ENCODE measurements at regions not wholly inside any gene's neighbourhood (a gene's known extent, or its start where the extent isn't known, plus 50 kb on each side); places are given as distances from the start of the nearest gene placed in this dataset.

GRCh38 chr3:34394978-34395748 lies 596.7 kb downstream of the PDCD6IP start:
- Histone ChIP-seq H3K36me3 (no peaks in the 10 kb centered on the region), H3K4me3 (no peak overlapping the region), H3K9me3 (peaks cover 0 to 6% (median 0%) of the 10 kb centered on the region in 4 donors), H3K27ac (no peak overlapping the region), H3K4me1 (no peaks in the 10 kb centered on the region), H3K27me3 (no peaks in the 10 kb centered on the region)
- TF ChIP-seq POLR2A (IDR thresholded peaks at IDR 0.05): no peak
- no peak for TF ChIP-seq POLR2AphosphoS5 (IDR thresholded peaks at IDR 0.05)
- TF ChIP-seq, protein P1, sequence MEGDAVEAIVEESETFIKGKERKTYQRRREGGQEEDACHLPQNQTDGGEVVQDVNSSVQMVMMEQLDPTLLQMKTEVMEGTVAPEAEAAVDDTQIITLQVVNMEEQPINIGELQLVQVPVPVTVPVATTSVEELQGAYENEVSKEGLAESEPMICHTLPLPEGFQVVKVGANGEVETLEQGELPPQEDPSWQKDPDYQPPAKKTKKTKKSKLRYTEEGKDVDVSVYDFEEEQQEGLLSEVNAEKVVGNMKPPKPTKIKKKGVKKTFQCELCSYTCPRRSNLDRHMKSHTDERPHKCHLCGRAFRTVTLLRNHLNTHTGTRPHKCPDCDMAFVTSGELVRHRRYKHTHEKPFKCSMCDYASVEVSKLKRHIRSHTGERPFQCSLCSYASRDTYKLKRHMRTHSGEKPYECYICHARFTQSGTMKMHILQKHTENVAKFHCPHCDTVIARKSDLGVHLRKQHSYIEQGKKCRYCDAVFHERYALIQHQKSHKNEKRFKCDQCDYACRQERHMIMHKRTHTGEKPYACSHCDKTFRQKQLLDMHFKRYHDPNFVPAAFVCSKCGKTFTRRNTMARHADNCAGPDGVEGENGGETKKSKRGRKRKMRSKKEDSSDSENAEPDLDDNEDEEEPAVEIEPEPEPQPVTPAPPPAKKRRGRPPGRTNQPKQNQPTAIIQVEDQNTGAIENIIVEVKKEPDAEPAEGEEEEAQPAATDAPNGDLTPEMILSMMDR (IDR thresholded peaks at IDR 0.05): no peak
- no peak for TF ChIP-seq EP300 (IDR thresholded peaks at IDR 0.05)
- intact Hi-C loops (cut with DNase I): no loop called here
- DNase-seq: no peak
- WGBS, 2 donors: 92 to 94% methylated on average over 2 of the region's 2 CpGs

- Histone ChIP-seq H3K4me3 (no peak overlapping the region), H3K27me3 (no peaks in the 10 kb centered on the region), H3K4me1 (no peaks in the 10 kb centered on the region), H3K36me3 (no peaks in the 10 kb centered on the region), H3K9me3 (peaks cover 0 to 6% (median 0%) of the 10 kb centered on the region in 4 donors), H3K27ac (no peak overlapping the region)
- WGBS, 2 donors: 82% methylated on average over 1 of the region's 1 CpG
- DNase-seq: no peak
- TF ChIP-seq POLR2AphosphoS5 (IDR thresholded peaks at IDR 0.05): no peak
- TF ChIP-seq, protein P1 (IDR thresholded peaks at IDR 0.05): no peak
- TF ChIP-seq POLR2A (IDR thresholded peaks at IDR 0.05): no peak
- TF ChIP-seq EP300 (IDR thresholded peaks at IDR 0.05): no peak
- intact Hi-C loops (cut with DNase I): no loop called here
These were observed 597.9 kb downstream of the PDCD6IP start for GRCh38 chr3:34396288-34396687.

DNA sequence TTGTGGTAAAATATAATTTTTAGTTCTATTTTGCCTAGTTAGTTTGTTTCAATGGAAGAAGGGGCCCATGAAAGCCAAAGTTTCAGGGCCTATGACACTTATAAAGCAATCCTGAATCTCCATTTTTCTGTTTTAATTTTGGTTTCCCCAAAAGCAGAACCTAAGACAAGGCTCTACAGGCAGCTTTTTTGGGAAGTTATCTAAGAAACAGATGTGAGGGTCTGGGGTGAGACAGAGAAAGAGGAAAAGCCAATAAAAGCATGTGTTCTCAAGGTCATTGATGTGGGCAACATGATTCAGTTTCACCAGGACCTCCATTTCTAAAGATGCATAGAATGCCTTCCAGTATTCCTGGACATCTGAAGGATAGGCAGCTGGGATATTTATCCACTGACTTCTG lies 598.5 kb downstream of the PDCD6IP start:
- Histone ChIP-seq H3K9me3 (peaks cover 0 to 6% (median 0%) of the 10 kb centered on the region in 4 donors), H3K27ac (no peak overlapping the region), H3K4me3 (no peak overlapping the region), H3K4me1 (no peaks in the 10 kb centered on the region), H3K36me3 (no peaks in the 10 kb centered on the region), H3K27me3 (no peaks in the 10 kb centered on the region)
- intact Hi-C loops (cut with DNase I): no loop called here
- no peak for DNase-seq
- TF ChIP-seq, protein P1 (IDR thresholded peaks at IDR 0.05): no peak
- TF ChIP-seq EP300 (IDR thresholded peaks at IDR 0.05): no peak
- no peak for TF ChIP-seq POLR2A (IDR thresholded peaks at IDR 0.05)
- no peak for TF ChIP-seq POLR2AphosphoS5 (IDR thresholded peaks at IDR 0.05)

DNA sequence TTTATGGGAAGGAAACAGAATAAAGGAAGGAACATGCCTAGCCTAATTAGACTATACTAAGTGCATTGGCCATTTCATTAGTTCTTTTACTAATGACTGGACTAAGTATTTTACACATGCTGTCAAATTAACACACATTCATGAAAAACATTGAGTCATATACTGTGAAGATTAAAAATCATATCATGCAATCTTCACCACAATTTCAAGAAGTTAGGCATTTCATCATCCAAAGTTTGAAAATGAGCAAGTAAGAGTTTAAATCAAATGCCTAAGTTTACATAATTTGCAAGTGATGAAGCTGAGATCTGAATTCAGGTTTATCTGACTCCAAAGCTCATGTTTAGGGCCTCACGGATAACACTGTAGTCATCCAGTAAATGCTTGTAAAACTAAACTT lies 601.0 kb downstream of the PDCD6IP start:
- Histone ChIP-seq H3K36me3 (no peaks in the 10 kb centered on the region), H3K27ac (no peak overlapping the region), H3K27me3 (no peaks in the 10 kb centered on the region), H3K4me3 (no peak overlapping the region), H3K9me3 (peaks cover 0 to 2% (median 0%) of the 10 kb centered on the region in 4 donors), H3K4me1 (no peaks in the 10 kb centered on the region)
- TF ChIP-seq, protein P1 (IDR thresholded peaks at IDR 0.05): no peak
- TF ChIP-seq POLR2A (IDR thresholded peaks at IDR 0.05) (no peak), EP300 (IDR thresholded peaks at IDR 0.05) (no peak), POLR2AphosphoS5 (IDR thresholded peaks at IDR 0.05) (no peak)
- DNase-seq: no peak
- WGBS, 2 donors: 94 to 96% methylated on average over 1 of the region's 1 CpG
- intact Hi-C loops (cut with DNase I): no loop called here

GRCh38 chr3:34405159-34405558 lies 606.7 kb downstream of the PDCD6IP start:
- H3K27ac ChIP-seq: no peak overlapping the region
- H3K9me3 ChIP-seq: no peaks in the 10 kb centered on the region
- H3K4me3 ChIP-seq: no peak overlapping the region
- DNase-seq: no peak
- no peaks in the 10 kb centered on the region for H3K36me3 ChIP-seq
- 12 to 52% methylated on average over 1 of the region's 1 CpG for WGBS, 2 donors
- no peaks in the 10 kb centered on the region for H3K27me3 ChIP-seq
- no peaks in the 10 kb centered on the region for H3K4me1 ChIP-seq
- intact Hi-C loops (cut with DNase I): no loop called here
- TF ChIP-seq EP300 (IDR thresholded peaks at IDR 0.05): no peak
- no peak for TF ChIP-seq POLR2A (IDR thresholded peaks at IDR 0.05)
- TF ChIP-seq, protein P1 (IDR thresholded peaks at IDR 0.05): no peak
- no peak for TF ChIP-seq POLR2AphosphoS5 (IDR thresholded peaks at IDR 0.05)

Data from sigmoid colon (tissue), 6 donors.